Activated T-helper 1 cell treated with anti-CD3 and anti-CD28 coated beads, Interleukin-12 subunit alpha, Interleukin-12 subunit beta, Interleukin-2, Interleukin-4 antibody, amounts not matched to agents 30 ng/mL and 10 ng/mL and 1 ng/mL, durations not matched to agents 14 hours and 24 hours and 36 hours (primary cell): ENCODE measurements at regions not wholly inside any gene's neighbourhood (a gene's known extent, or its start where the extent isn't known, plus 50 kb on each side); places are given as distances from the start of the nearest gene placed in this dataset.
"Not testable (repeated sequence)": the region's sequence is repeated elsewhere in the genome, so short reads cannot be mapped to it uniquely, and the experiment has no call there.

ENCODE experiments used
- DNase-seq: peaks from one replicate; pipeline ENCODE4 v3.0.0; 2021; ENCODE audit warnings: low spot score
- H3K27ac Mint-ChIP-seq: one replicate; pipeline ENCODE4 v1.8.0; 2021; ENCODE audit warnings: mild to moderate bottlenecking, mixed read lengths
- H3K27me3 Mint-ChIP-seq: one replicate; pipeline ENCODE4 v1.8.0; 2022; ENCODE audit warnings: mild to moderate bottlenecking, moderate library complexity, mixed read lengths; ENCODE audit not compliant: insufficient read depth
- H3K36me3 Mint-ChIP-seq: one replicate; pipeline ENCODE4 v1.8.0; 2021; ENCODE audit warnings: low read depth, mixed read lengths
- H3K4me1 Mint-ChIP-seq: one replicate; pipeline ENCODE4 v1.8.0; 2021; ENCODE audit warnings: low read depth, mixed read lengths
- H3K4me3 Mint-ChIP-seq: one replicate; pipeline ENCODE4 v1.8.0; 2021; ENCODE audit warnings: mild to moderate bottlenecking, moderate library complexity, mixed read lengths
- H3K9me3 Mint-ChIP-seq: one replicate; pipeline ENCODE4 v1.8.0; 2021; ENCODE audit warnings: mixed read lengths
- intact Hi-C: fragments of 100-400 bp; cut with micrococcal nuclease; formaldehyde crosslinking; loops from one replicate; pipeline ENCODE4 v1.15.1; 2024

GRCh38 chr13:59000770-59001169 lies 1163.0 kb downstream of the DIAPH3 start:
- Mint-ChIP-seq H3K4me1 (no peaks in the 10 kb centered on the region), H3K27ac (no peak overlapping the region), H3K36me3 (no peaks in the 10 kb centered on the region), H3K4me3 (no peak overlapping the region), H3K27me3 (no peaks in the 10 kb centered on the region), H3K9me3 (no peaks in the 10 kb centered on the region)
- intact Hi-C loops: no loop called here
- DNase-seq: no peak

- no peak for DNase-seq
- Mint-ChIP-seq H3K4me3 (no peak overlapping the region), H3K9me3 (no peaks in the 10 kb centered on the region), H3K4me1 (no peaks in the 10 kb centered on the region), H3K27me3 (no peaks in the 10 kb centered on the region), H3K36me3 (no peaks in the 10 kb centered on the region), H3K27ac (no peak overlapping the region)
- intact Hi-C loops: no loop called here
These were observed 1151.0 kb downstream of the DIAPH3 start for GRCh38 chr13:59012731-59013130.

GRCh38 chr13:59016250-59016649 lies 1147.5 kb downstream of the DIAPH3 start:
- intact Hi-C loops: no loop called here
- H3K27me3 Mint-ChIP-seq: no peaks in the 10 kb centered on the region
- H3K4me1 Mint-ChIP-seq: no peaks in the 10 kb centered on the region
- H3K9me3 Mint-ChIP-seq: no peaks in the 10 kb centered on the region
- DNase-seq: no peak
- no peak overlapping the region for H3K4me3 Mint-ChIP-seq
- H3K27ac Mint-ChIP-seq: no peak overlapping the region
- no peaks in the 10 kb centered on the region for H3K36me3 Mint-ChIP-seq

DNA sequence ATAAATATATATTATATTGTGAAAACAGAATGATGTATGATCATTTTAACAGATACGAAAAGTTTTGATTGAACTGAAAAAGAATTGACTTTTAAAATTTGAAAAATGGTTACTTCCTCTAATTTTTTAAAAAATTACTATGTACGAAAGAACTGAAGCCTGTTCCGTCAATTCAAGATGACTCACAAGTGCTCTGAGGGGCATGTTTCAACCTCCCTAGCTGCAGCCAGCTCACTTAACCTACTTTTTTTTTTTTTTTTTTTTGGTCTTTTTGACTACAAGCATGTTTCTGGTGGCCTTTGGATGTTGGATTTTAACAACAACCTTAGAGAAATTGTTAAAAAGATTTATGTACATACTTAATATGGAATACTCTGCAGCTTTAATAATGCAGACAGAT lies 1139.3 kb downstream of the DIAPH3 start:
- no peaks in the 10 kb centered on the region for H3K9me3 Mint-ChIP-seq
- no peak for DNase-seq
- H3K4me1 Mint-ChIP-seq: no peaks in the 10 kb centered on the region
- intact Hi-C loops: no loop called here
- H3K36me3 Mint-ChIP-seq: no peaks in the 10 kb centered on the region
- no peaks in the 10 kb centered on the region for H3K27me3 Mint-ChIP-seq
- no peak overlapping the region for H3K27ac Mint-ChIP-seq
- H3K4me3 Mint-ChIP-seq: no peak overlapping the region

DNA sequence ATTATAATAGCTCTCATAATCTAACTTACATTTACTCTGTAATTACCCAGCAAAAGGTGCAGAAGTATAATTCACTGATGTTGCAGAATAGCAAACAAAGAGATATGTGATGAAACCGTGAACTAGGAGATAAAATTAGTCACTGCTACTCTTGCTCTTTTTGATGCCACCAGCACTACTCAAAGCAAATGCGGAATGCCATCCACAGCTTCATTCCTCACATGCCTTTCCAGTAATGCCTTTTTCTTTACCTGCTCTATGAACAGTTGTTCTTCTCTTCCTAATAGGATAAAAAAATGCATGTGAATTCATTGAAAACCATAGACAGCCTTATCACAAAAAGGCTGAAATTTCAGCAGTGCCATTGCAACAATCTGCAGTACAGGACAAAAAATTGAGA lies 1129.5 kb downstream of the DIAPH3 start:
- Mint-ChIP-seq H3K4me3 (no peak overlapping the region), H3K4me1 (no peaks in the 10 kb centered on the region), H3K36me3 (no peaks in the 10 kb centered on the region), H3K27me3 (no peaks in the 10 kb centered on the region), H3K9me3 (no peaks in the 10 kb centered on the region), H3K27ac (no peak overlapping the region)
- no peak for DNase-seq
- intact Hi-C loops: no loop called here

GRCh38 chr13:59038824-59039223 lies 1124.9 kb downstream of the DIAPH3 start:
- Mint-ChIP-seq H3K4me3 (no peak overlapping the region), H3K27ac (no peak overlapping the region)
- intact Hi-C loops: no loop called here

GRCh38 chr13:59043016-59043415 lies 1120.7 kb downstream of the DIAPH3 start:
- H3K27ac Mint-ChIP-seq: no peak overlapping the region
- H3K27me3 Mint-ChIP-seq: no peaks in the 10 kb centered on the region
- no peaks in the 10 kb centered on the region for H3K36me3 Mint-ChIP-seq
- H3K4me3 Mint-ChIP-seq: no peak overlapping the region
- intact Hi-C loops: no loop called here
- no peaks in the 10 kb centered on the region for H3K4me1 Mint-ChIP-seq
- DNase-seq: no peak
- peaks cover 4% of the 10 kb centered on the region for H3K9me3 Mint-ChIP-seq

More at GRCh38 chr13:59038824-59039223, 1124.9 kb downstream of the DIAPH3 start:
- Mint-ChIP-seq H3K9me3 (peaks cover 4% of the 10 kb centered on the region), H3K27me3 (no peaks in the 10 kb centered on the region), H3K4me1 (no peaks in the 10 kb centered on the region), H3K36me3 (no peaks in the 10 kb centered on the region)
- no peak for DNase-seq

GRCh38 chr13:59047546-59047945 lies 1116.2 kb downstream of the DIAPH3 start:
- intact Hi-C loops: no loop called here
- Mint-ChIP-seq H3K27ac (no peak overlapping the region), H3K4me1 (no peaks in the 10 kb centered on the region), H3K4me3 (no peak overlapping the region), H3K9me3 (peaks cover 4% of the 10 kb centered on the region), H3K36me3 (no peaks in the 10 kb centered on the region), H3K27me3 (no peaks in the 10 kb centered on the region)
- no peak for DNase-seq

GRCh38 chr13:59061621-59062020 lies 1102.1 kb downstream of the DIAPH3 start:
- Mint-ChIP-seq H3K4me1 (no peaks in the 10 kb centered on the region), H3K27me3 (no peaks in the 10 kb centered on the region), H3K4me3 (no peak overlapping the region), H3K9me3 (no peaks in the 10 kb centered on the region), H3K27ac (no peak overlapping the region), H3K36me3 (no peaks in the 10 kb centered on the region)
- no peak for DNase-seq
- intact Hi-C loops: no loop called here

GRCh38 chr13:59064042-59064441 lies 1099.7 kb downstream of the DIAPH3 start:
- no peaks in the 10 kb centered on the region for H3K9me3 Mint-ChIP-seq
- H3K27ac Mint-ChIP-seq: no peak overlapping the region
- no peaks in the 10 kb centered on the region for H3K27me3 Mint-ChIP-seq
- no peak overlapping the region for H3K4me3 Mint-ChIP-seq
- no peaks in the 10 kb centered on the region for H3K36me3 Mint-ChIP-seq
- intact Hi-C loops: no loop called here
- no peak for DNase-seq
- H3K4me1 Mint-ChIP-seq: no peaks in the 10 kb centered on the region

DNA sequence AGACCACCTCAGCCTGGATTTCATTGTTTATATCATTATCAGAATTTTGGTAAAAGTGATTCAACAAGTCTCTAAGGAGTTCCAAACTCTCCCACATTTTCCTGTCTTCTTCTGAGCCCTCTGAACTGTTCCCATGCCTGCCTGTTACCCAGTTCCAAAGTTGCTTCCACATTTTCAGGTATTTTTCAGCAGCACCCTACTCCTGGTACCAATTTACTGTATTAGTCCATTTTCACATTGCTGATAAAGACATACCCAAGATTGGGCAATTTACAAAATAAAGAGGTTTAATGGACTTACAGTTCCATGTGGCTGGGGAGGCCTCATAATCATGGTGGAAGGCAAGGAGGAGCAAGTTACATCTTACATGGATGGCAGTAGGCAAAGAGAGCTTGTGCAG lies 1087.3 kb downstream of the DIAPH3 start:
- H3K27ac Mint-ChIP-seq, H3K4me1 Mint-ChIP-seq, H3K4me3 Mint-ChIP-seq, DNase-seq, H3K36me3 Mint-ChIP-seq, intact Hi-C loops, H3K27me3 Mint-ChIP-seq: not testable (repeated sequence)
- peaks cover 27% of the 10 kb centered on the region for H3K9me3 Mint-ChIP-seq

DNA sequence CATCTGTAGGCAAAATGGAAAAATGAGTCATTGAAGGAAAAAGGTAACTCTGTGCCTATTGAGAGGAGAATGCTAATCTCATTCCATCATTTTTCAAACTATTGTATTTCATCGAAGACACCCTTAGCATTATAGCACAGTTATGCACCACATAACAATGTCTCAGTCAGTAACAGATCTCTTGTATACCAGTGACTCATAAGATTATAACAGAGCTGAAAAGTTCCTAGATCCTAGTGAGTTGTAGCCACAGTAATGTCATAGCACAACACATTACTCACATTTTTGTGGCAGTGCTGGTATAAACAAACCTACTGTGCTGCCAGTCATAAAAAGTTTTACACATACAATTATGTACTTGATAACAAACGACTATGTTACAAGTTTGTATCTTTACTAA lies 1077.6 kb downstream of the DIAPH3 start:
- H3K27me3 Mint-ChIP-seq: no peaks in the 10 kb centered on the region
- intact Hi-C loops: no loop called here
- H3K9me3 Mint-ChIP-seq: no peaks in the 10 kb centered on the region
- no peaks in the 10 kb centered on the region for H3K36me3 Mint-ChIP-seq
- no peak for DNase-seq
- no peaks in the 10 kb centered on the region for H3K4me1 Mint-ChIP-seq
- H3K27ac Mint-ChIP-seq: no peak overlapping the region
- H3K4me3 Mint-ChIP-seq: no peak overlapping the region

- no peak overlapping the region for H3K27ac Mint-ChIP-seq
- no peaks in the 10 kb centered on the region for H3K9me3 Mint-ChIP-seq
- no peaks in the 10 kb centered on the region for H3K36me3 Mint-ChIP-seq
- H3K27me3 Mint-ChIP-seq: no peaks in the 10 kb centered on the region
- no peaks in the 10 kb centered on the region for H3K4me1 Mint-ChIP-seq
- intact Hi-C loops: no loop called here
- no peak for DNase-seq
- H3K4me3 Mint-ChIP-seq: no peak overlapping the region
These were observed 1075.0 kb downstream of the DIAPH3 start for GRCh38 chr13:59088716-59089115.

DNA sequence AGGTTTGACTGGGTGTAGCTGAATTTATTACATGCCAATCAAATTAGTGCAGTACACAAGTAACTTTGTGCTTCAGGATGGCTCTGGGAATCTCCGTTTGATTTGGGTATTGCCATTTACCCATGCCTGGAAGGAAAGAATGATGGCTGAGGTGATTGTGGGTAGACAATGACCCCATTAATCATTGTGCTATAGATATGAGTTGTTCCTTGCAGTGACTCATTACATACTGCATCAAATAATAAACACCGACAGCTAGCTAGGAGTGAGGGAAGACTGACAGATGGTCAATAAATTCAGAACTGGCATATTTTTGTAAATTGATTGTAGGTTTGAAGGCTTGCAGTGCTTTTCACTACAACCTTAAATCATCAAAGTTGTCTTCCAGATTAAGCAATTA lies 1069.5 kb downstream of the DIAPH3 start:
- H3K9me3 Mint-ChIP-seq: no peaks in the 10 kb centered on the region
- no peak for DNase-seq
- intact Hi-C loops: no loop called here
- no peak overlapping the region for H3K27ac Mint-ChIP-seq
- no peaks in the 10 kb centered on the region for H3K4me1 Mint-ChIP-seq
- H3K27me3 Mint-ChIP-seq: no peaks in the 10 kb centered on the region
- no peak overlapping the region for H3K4me3 Mint-ChIP-seq
- no peaks in the 10 kb centered on the region for H3K36me3 Mint-ChIP-seq
